CD4-positive, alpha-beta T cell (primary cell): ENCODE measurements at regions not wholly inside any gene's neighbourhood (a gene's known extent, or its start where the extent isn't known, plus 50 kb on each side); places are given as distances from the start of the nearest gene placed in this dataset.

Source experiments
- ATAC-seq: fragments of 200-7000 bp; cut with Tn5 transposase; one replicate; pipeline ENCODE4 v1.10.0; 2022; ENCODE audit warnings: mild to moderate bottlenecking; ENCODE audit not compliant: poor library complexity
- CTCF ChIA-PET: fragments of 350-600 bp; sonication (Branson Sonifier 250); formaldehyde crosslinking; loops from one replicate; lab custom pipeline; 2021; ENCODE audit warnings: antibody characterized with exemption, inconsistent platforms; lab: Charles Lee
- POLR2A ChIA-PET: fragments of 350-600 bp; sonication (Branson Sonifier 250); formaldehyde crosslinking; loops from one replicate; lab custom pipeline; 2021; ENCODE audit warnings: antibody characterized with exemption, inconsistent platforms; lab: Charles Lee
- DNase-seq, 14 experiments: peaks; one replicate each; pipeline ENCODE4 v3.0.0-alpha.2; 2013 to 2020; ENCODE audit warnings: mixed read lengths in 2 of 14
- H3K27ac ChIP-seq, 2 donors: one replicate each; pipeline versions ENCODE4 v1.5.1 to v1.7.0; 2013; ENCODE audit warnings: low read length in 2 of 2, low read depth in 1 of 2, mild to moderate bottlenecking in 1 of 2
- H3K27me3 ChIP-seq, 2 experiments: 1 replicate in 1 of 2; 2 replicates in 1 of 2; pipeline versions ENCODE4 v1.6.1 to v1.7.0; 2013; ENCODE audit warnings: low read length in 2 of 2, control low read depth in 1 of 2, mild to moderate bottlenecking in 1 of 2, moderate library complexity in 1 of 2; ENCODE audit not compliant: insufficient read depth in 2 of 2, control insufficient read depth in 1 of 2
- H3K36me3 ChIP-seq: one replicate; pipeline ENCODE4 v1.6.1; 2013; ENCODE audit warnings: low read length, control low read depth; ENCODE audit not compliant: insufficient read depth
- H3K4me1 ChIP-seq: one replicate; pipeline ENCODE4 v1.6.1; 2013; ENCODE audit warnings: low read length, control low read depth; ENCODE audit not compliant: insufficient read depth
- H3K4me3 ChIP-seq: one replicate; pipeline ENCODE4 v1.5.1; 2013; ENCODE audit warnings: mild to moderate bottlenecking, low read length, moderate library complexity
- H3K9me3 ChIP-seq, 2 experiments: 1 replicate in 1 of 2; 2 replicates in 1 of 2; pipeline versions ENCODE4 v1.6.1 to v1.7.0; 2013; ENCODE audit warnings: low read length in 2 of 2, mild to moderate bottlenecking in 2 of 2, control low read depth in 1 of 2, moderate library complexity in 1 of 2; ENCODE audit not compliant: control insufficient read depth in 1 of 2, insufficient read depth in 1 of 2
- H3K27ac Mint-ChIP-seq: one replicate; pipeline ENCODE4 v1.8.0; 2020; ENCODE audit warnings: mixed read lengths
- H3K27me3 Mint-ChIP-seq: one replicate; pipeline ENCODE4 v1.8.0; 2021; ENCODE audit warnings: mixed read lengths
- H3K36me3 Mint-ChIP-seq: one replicate; pipeline ENCODE4 v1.8.0; 2021; ENCODE audit warnings: low read depth, mixed read lengths
- H3K4me1 Mint-ChIP-seq: one replicate; pipeline ENCODE4 v1.8.0; 2021; ENCODE audit warnings: low read depth, mixed read lengths
- H3K4me3 Mint-ChIP-seq: one replicate; pipeline ENCODE4 v1.8.0; 2020; ENCODE audit warnings: mild to moderate bottlenecking, mixed read lengths
- H3K9me3 Mint-ChIP-seq: one replicate; pipeline ENCODE4 v1.8.0; 2020; ENCODE audit warnings: mixed read lengths
- intact Hi-C, 2 experiments: fragments of 100-400 bp; cut with DNase I in 1 of 2; cut with micrococcal nuclease in 1 of 2; formaldehyde crosslinking; loops; one replicate each; pipeline versions ENCODE4 v1.15.1 to v1.9.0; 2023 to 2025; cut with DNase I, micrococcal nuclease
- TF ChIP-seq, protein P1 (sequence below): fragments of 200-600 bp; IDR thresholded peaks from one replicate; pipeline ENCODE4 v1.8.0; 2022; ENCODE audit warnings: antibody characterized with exemption, mild to moderate bottlenecking

DNA sequence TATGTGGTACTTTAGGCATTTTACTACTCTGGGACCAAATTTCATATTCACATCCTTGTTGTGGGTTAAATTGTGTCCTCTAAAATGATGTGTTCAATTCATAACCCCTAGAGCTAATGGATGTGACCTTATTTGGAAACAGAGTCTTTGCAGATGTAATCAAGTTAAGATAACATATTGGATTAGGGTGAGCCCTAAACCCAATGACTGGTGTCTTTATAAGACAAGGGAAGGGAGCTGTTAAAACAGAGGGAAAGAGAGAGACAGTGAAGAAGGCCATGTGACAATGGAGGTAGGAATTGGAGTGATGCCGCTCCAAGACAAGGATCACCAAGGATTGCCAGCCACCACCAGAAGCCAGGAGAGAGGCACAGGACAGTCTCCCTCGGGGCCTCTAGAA, 220.0 kb downstream of the ADGRG6 start:
- H3K4me3 ChIP-seq: no peak overlapping the region
- H3K9me3 ChIP-seq: no peaks in the 10 kb centered on the region
- no peak for DNase-seq
- H3K36me3 ChIP-seq: no peaks in the 10 kb centered on the region
- Mint-ChIP-seq H3K4me1 (no peaks in the 10 kb centered on the region), H3K36me3 (no peaks in the 10 kb centered on the region), H3K9me3 (no peaks in the 10 kb centered on the region), H3K4me3 (no peak overlapping the region), H3K27ac (no peak overlapping the region), H3K27me3 (no peaks in the 10 kb centered on the region)
- ATAC-seq: no peak
- intact Hi-C loops: no loop called here
- ChIA-PET CTCF (no interaction called here), POLR2A (no interaction called here)
- TF ChIP-seq, protein P1, sequence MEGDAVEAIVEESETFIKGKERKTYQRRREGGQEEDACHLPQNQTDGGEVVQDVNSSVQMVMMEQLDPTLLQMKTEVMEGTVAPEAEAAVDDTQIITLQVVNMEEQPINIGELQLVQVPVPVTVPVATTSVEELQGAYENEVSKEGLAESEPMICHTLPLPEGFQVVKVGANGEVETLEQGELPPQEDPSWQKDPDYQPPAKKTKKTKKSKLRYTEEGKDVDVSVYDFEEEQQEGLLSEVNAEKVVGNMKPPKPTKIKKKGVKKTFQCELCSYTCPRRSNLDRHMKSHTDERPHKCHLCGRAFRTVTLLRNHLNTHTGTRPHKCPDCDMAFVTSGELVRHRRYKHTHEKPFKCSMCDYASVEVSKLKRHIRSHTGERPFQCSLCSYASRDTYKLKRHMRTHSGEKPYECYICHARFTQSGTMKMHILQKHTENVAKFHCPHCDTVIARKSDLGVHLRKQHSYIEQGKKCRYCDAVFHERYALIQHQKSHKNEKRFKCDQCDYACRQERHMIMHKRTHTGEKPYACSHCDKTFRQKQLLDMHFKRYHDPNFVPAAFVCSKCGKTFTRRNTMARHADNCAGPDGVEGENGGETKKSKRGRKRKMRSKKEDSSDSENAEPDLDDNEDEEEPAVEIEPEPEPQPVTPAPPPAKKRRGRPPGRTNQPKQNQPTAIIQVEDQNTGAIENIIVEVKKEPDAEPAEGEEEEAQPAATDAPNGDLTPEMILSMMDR: no peak
- no peaks in the 10 kb centered on the region for H3K27me3 ChIP-seq
- peaks cover 3% of the 10 kb centered on the region for H3K4me1 ChIP-seq
- H3K27ac ChIP-seq: no peak overlapping the region

DNA sequence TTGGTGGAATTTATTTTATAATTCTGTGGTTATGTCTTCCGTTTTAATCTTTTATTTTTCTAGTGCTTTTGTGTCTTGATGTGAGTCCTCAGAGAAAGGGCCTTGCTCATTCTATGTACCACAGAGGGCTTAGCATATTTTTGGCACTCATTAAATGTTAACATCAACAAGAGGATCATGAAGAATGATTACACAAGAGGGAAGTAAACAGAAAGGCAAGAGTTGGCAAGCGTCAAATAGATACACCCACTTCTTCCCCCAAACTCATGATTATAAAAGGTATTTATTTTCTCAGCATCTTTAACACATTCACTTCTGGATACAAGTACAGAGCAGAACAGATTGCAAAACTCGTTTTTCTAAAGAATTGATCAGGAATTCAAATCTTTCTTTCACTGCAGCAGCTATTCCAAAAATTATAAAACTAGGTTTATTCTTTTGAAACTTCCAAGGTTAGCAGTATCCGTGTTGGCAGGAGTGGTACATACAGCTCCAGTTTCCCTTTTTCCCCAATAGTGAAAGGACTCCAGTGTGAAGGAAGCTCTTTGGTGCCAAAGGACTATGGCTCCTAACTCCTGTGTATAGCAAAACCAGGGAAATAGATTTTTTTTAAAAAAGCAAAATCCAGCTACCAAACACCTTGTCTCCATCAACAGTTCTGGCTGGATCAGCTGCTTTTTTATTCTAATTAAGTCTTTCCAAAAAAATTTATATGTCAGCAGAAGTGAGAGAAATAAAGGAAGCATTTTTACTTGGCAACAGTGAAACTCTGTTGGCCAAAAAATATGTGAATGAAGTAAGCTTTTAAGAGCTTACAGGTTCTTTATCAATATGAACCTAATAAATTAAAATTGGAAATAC, 221.9 kb downstream of the ADGRG6 start:
- H3K4me3 ChIP-seq: no peak overlapping the region
- TF ChIP-seq, protein P1: no peak
- H3K4me1 ChIP-seq: no peaks in the 10 kb centered on the region
- no peaks in the 10 kb centered on the region for H3K27me3 ChIP-seq
- DNase-seq: no peak
- Mint-ChIP-seq H3K27ac (no peak overlapping the region), H3K4me3 (no peak overlapping the region), H3K9me3 (no peaks in the 10 kb centered on the region), H3K36me3 (no peaks in the 10 kb centered on the region), H3K4me1 (no peaks in the 10 kb centered on the region), H3K27me3 (no peaks in the 10 kb centered on the region)
- no peak overlapping the region for H3K27ac ChIP-seq
- H3K36me3 ChIP-seq: no peaks in the 10 kb centered on the region
- intact Hi-C loops: no loop called here
- no peak for ATAC-seq
- ChIA-PET POLR2A (no interaction called here), CTCF (no interaction called here)
- no peaks in the 10 kb centered on the region for H3K9me3 ChIP-seq

DNA sequence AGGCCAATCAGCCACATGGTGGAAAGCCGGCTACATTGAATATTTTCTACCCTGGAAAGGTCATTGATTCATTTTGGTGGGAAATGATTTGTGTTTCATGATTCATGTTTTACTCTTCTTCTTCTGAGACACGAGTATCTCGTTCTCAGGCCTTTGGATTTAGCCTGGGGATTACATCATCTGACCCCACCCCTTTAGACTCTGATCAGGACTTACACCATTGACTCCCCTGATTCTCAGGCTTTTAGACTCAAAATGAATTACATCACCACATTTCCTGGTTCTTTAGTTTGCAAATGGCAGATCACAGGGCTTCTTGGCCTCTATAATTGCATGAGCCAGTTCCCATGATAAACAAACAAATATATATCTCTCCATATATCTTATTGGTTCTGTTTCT, 228.8 kb downstream of the ADGRG6 start:
- Histone ChIP-seq H3K27ac (no peak overlapping the region), H3K27me3 (no peaks in the 10 kb centered on the region), H3K4me3 (no peak overlapping the region), H3K9me3 (peaks cover 4 to 7% of the 10 kb centered on the region in 2 experiments), H3K4me1 (no peaks in the 10 kb centered on the region), H3K36me3 (no peaks in the 10 kb centered on the region)
- POLR2A ChIA-PET: no interaction called here
- DNase-seq: no peak
- intact Hi-C loops: no loop called here
- TF ChIP-seq, protein P1: no peak
- H3K27me3 Mint-ChIP-seq: no peaks in the 10 kb centered on the region
- no peaks in the 10 kb centered on the region for H3K4me1 Mint-ChIP-seq
- no peak overlapping the region for H3K4me3 Mint-ChIP-seq
- no peaks in the 10 kb centered on the region for H3K36me3 Mint-ChIP-seq
- H3K9me3 Mint-ChIP-seq: peaks cover 2% of the 10 kb centered on the region
- CTCF ChIA-PET: no interaction called here
- no peak for ATAC-seq
- no peak overlapping the region for H3K27ac Mint-ChIP-seq
